ENCODE measurements at regions not wholly inside any gene's neighbourhood (a gene's known extent, or its start where the extent isn't known, plus 50 kb on each side); places are given as distances from the start of the nearest gene placed in this dataset.

DNA sequence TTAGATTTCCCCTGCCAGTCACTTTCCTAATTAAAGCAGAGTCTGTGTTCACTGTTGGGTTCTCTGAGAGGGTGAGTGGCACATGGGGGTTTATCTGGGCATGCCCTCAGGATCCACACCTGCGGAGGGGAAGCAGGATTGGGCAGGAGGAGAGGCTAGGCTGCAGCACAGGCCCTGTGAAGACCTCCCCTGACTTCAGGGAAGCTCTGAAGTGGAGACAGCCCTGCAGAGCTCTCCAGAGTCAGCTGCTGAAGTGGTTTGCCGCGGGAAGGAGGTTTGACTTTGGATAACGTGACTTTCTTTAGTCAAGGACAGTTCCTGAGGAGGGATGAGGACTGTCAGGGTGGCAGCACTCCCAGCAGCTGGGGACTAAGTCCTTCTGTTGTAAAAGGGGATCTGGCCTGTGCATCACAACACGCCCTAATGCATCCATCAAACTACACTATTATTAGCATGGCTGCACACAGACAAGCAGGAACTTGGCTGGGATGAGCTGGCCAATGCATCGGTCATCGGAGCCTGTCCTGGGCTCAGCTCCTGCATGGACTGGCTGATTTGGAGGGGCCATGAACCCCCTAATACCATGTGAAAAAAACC, 50.9 kb upstream of the LEP start:
- DNase-seq, result no peak
- no peak for ATAC-seq
- intact Hi-C loops (cut with DNase I), result no loop called here
- H3K27me3 ChIP-seq (ENCODE audit: control insufficient read depth, insufficient read depth), result no peaks in the 10 kb centered on the region
- H3K9me3 ChIP-seq (ENCODE audit: control insufficient read depth, low read length), result peaks cover 4% of the 10 kb centered on the region
- no peaks in the 10 kb centered on the region for H3K4me1 ChIP-seq (ENCODE audit: control insufficient read depth, insufficient read depth, low read length)
- WGBS, result 40% methylated on average over 7 of the region's 7 CpGs
- H3K27ac ChIP-seq (ENCODE audit: low read length), result no peak overlapping the region
- H3K4me3 ChIP-seq (ENCODE audit: low read length), result no peak overlapping the region

DNA sequence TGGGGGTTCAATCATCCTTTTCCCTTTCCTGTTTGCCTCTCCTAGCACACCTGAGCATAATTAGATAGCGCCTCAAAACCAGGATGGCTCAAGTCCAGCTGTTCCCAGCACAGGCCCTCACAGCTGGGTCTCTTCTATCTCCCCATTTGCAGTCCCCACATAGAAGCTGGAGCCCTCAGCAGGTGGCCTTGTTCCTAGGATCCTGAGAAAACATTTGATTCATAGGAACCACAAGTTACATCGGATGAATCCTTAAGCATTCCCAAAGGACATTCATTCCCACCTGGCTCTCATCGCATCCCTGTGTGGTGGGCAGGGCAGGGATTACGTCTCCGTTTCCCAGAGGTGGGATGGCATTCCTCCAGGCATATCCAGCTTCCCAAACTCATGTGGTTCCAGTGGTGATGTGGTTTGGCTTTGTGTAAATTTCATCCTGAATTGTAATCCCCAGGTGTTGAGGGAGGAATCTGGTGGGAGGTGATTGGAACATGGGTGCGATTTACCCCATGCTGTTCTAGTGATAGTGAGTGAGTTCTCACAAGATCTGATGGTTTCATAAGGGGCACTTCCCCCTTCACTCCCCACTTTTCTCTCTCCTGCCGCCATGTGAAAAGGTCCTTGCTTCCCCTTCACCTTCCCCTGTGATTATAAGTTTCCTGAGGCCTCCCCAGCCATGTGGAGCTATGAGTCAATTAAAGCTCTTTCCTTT, 49.8 kb upstream of the LEP start:
- no peaks in the 10 kb centered on the region for H3K27me3 ChIP-seq (ENCODE audit: control insufficient read depth, insufficient read depth)
- H3K4me3 ChIP-seq (ENCODE audit: low read length), result no peak overlapping the region
- H3K4me1 ChIP-seq (ENCODE audit: control insufficient read depth, insufficient read depth, low read length), result no peaks in the 10 kb centered on the region
- ATAC-seq (no peak), DNase-seq (no peak)
- peaks cover 4% of the 10 kb centered on the region for H3K9me3 ChIP-seq (ENCODE audit: control insufficient read depth, low read length)
- intact Hi-C loops (cut with DNase I), result no loop called here
- WGBS, result 49% methylated on average over 7 of the region's 7 CpGs
- H3K27ac ChIP-seq (ENCODE audit: low read length), result no peak overlapping the region
